ENCODE measurements at regions not wholly inside any gene's neighbourhood (a gene's known extent, or its start where the extent isn't known, plus 50 kb on each side); places are given as distances from the start of the nearest gene placed in this dataset.

DNA sequence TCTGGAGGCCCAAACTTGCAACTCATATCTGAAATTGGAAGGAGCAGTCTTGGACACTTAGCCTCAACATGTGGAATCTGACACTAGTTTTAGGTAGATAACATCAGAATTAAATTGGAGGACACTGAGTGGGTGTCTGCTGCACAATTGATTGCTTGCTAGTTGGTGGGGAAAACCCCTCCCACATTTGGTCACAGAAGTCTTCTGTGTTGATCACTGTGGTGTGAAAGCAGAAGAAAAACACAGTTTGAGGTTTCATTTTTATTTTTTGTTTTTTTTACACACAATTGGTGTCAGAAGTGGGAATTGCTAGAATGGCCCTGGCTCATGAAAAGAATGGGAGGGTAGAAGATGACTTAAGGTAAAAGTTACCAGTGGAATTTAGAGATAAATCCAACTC lies 78.0 kb upstream of the CD163 start:
- TF ChIP-seq, protein P1, sequence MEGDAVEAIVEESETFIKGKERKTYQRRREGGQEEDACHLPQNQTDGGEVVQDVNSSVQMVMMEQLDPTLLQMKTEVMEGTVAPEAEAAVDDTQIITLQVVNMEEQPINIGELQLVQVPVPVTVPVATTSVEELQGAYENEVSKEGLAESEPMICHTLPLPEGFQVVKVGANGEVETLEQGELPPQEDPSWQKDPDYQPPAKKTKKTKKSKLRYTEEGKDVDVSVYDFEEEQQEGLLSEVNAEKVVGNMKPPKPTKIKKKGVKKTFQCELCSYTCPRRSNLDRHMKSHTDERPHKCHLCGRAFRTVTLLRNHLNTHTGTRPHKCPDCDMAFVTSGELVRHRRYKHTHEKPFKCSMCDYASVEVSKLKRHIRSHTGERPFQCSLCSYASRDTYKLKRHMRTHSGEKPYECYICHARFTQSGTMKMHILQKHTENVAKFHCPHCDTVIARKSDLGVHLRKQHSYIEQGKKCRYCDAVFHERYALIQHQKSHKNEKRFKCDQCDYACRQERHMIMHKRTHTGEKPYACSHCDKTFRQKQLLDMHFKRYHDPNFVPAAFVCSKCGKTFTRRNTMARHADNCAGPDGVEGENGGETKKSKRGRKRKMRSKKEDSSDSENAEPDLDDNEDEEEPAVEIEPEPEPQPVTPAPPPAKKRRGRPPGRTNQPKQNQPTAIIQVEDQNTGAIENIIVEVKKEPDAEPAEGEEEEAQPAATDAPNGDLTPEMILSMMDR (IDR thresholded peaks at IDR 0.05), result no peak
- TF ChIP-seq POLR2A (IDR thresholded peaks at IDR 0.05), result no peak
- no peak for TF ChIP-seq POLR2AphosphoS5 (IDR thresholded peaks at IDR 0.05)
